ENCODE measurements at regions not wholly inside any gene's neighbourhood (a gene's known extent, or its start where the extent isn't known, plus 50 kb on each side); places are given as distances from the start of the nearest gene placed in this dataset.

- in situ Hi-C loops (cut with MboI; ENCODE audit: low pct_unique_long_range_greater_than_20kb, low sequenced_read_pairs, unreplicated experiment): no loop called here
- TF ChIP-seq CTCF (IDR thresholded peaks at IDR 0.05; ENCODE audit: extremely low read depth, insufficient read depth, missing control alignments): no peak
- DNase-seq (ENCODE audit: low spot score): no peak
These were observed 475.8 kb downstream of the NLGN4X start for GRCh38 chrX:5752831-5753230.

DNA sequence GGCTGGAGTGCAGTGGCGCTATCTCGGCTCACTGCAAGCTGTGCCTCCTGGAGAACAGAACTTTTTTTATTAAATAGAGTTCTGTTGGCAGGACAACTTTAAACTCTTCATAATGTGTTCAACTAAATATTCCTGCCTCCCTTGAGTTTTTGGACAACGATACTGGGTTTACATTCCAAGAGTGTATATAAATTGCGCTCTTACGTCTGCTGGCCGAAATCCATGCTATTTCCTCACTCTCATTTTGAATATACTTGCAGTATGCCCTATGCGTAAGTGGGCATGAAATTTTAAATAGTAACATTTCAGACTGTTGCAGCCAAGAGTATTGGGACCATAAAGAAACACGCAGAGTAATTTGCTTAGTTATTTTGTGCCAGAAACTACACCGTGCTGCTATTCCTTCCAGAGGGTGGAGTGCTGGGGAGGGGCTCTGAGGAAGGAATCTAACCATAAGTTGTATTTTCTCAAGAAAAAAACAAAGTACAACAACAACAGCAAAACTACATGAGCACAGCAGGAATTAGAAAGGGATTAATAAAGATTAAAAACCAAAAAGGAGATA lies 480.0 kb downstream of the NLGN4X start:
- TF ChIP-seq CTCF (IDR thresholded peaks at IDR 0.05; ENCODE audit: extremely low read depth, insufficient read depth, missing control alignments): no peak
- in situ Hi-C loops (cut with MboI; ENCODE audit: low pct_unique_long_range_greater_than_20kb, low sequenced_read_pairs, unreplicated experiment): no loop called here
- no peak for DNase-seq (ENCODE audit: low spot score)

DNA sequence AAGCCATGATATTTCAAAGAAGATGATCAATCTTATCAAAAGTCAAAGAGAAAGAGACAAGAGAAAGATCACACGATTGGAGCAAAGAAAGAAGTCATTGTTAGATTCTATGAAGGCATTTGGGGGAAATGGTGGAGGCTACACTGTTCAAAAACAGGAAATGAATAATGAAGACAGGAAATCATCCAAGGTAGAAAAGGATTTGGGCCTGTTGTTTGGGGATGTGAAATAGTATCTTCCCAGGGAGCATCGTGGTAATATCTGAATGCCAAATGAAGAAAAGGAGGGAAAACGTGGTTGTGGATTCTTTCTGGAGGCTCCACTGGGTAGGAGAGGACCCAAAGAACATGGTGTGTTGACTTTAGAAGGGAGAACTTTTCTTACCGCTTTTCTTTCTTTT lies 482.4 kb downstream of the NLGN4X start:
- in situ Hi-C loops (cut with MboI; ENCODE audit: low pct_unique_long_range_greater_than_20kb, low sequenced_read_pairs, unreplicated experiment): no loop called here
- no peak for DNase-seq (ENCODE audit: low spot score)
- no peak for TF ChIP-seq CTCF (IDR thresholded peaks at IDR 0.05; ENCODE audit: extremely low read depth, insufficient read depth, missing control alignments)

GRCh38 chrX:5733501-5733900 lies 495.2 kb downstream of the NLGN4X start:
- in situ Hi-C loops (cut with MboI; ENCODE audit: low pct_unique_long_range_greater_than_20kb, low sequenced_read_pairs, unreplicated experiment): no loop called here
- no peak for DNase-seq (ENCODE audit: low spot score)
- no peak for TF ChIP-seq CTCF (IDR thresholded peaks at IDR 0.05; ENCODE audit: extremely low read depth, insufficient read depth, missing control alignments)

DNA sequence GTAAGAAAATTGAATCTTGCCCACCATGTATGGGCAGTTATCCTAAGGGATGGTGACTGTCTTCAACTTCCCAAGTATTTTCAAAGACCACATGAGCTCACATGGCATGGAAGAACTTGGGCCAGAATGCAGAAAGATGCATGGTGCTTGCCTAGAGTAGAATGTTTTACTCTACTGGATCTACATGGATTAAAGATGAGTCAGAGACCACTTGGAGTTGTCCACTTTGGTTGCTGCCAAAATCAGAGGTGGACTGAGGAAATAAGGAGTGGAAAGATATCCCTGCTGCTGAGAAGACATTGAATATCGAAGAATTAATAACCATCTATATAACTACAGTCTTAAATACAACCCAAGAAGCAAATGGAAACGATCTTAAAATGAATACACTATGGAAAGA lies 498.1 kb downstream of the NLGN4X start:
- in situ Hi-C loops (cut with MboI; ENCODE audit: low pct_unique_long_range_greater_than_20kb, low sequenced_read_pairs, unreplicated experiment): no loop called here
- no peak for DNase-seq (ENCODE audit: low spot score)
- no peak for TF ChIP-seq CTCF (IDR thresholded peaks at IDR 0.05; ENCODE audit: extremely low read depth, insufficient read depth, missing control alignments)

DNA sequence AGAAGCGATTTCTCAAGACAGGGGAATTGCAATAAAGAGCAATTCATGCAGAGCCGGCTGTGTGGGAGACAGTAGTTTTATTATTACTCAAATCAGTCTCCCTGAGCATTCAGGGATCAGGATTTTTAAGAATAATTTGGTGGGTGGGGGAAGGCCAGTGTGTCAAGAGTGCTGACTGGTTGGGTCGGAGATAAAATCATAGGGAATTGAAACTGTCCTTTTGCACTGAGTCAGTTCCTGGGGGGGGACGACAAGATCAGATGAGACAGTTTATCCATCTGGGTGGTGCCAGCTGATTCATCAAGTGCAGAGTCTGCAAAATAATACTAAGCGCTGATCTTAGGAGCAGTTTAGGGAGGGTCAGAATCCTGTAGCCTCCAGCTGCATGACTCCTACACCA lies 502.4 kb downstream of the NLGN4X start:
- in situ Hi-C loops (cut with MboI; ENCODE audit: low pct_unique_long_range_greater_than_20kb, low sequenced_read_pairs, unreplicated experiment): no loop called here
- no peak for DNase-seq (ENCODE audit: low spot score)

More for the DNA sequence above, 502.4 kb downstream of the NLGN4X start:
- TF ChIP-seq CTCF (IDR thresholded peaks at IDR 0.05; ENCODE audit: extremely low read depth, insufficient read depth, missing control alignments): no peak
